GM23248 (cell line): ENCODE measurements at regions not wholly inside any gene's neighbourhood (a gene's known extent, or its start where the extent isn't known, plus 50 kb on each side); places are given as distances from the start of the nearest gene placed in this dataset.

Experiments
- DNase-seq: peaks from one replicate; pipeline ENCODE4 v3.0.0-alpha.2; 2015
- H2AFZ ChIP-seq: fragments of 200-600 bp; sonication (generic); 2 replicates; pipeline ENCODE4 v1.6.1; 2016; ENCODE audit warnings: antibody characterized with exemption
- H3F3A ChIP-seq: fragments of 200-600 bp; sonication (generic); 2 replicates; pipeline ENCODE4 v1.6.1; 2016; ENCODE audit warnings: mild to moderate bottlenecking, antibody characterized with exemption, mixed run types; ENCODE audit not compliant: insufficient read depth
- H3K27ac ChIP-seq: fragments of 200-600 bp; sonication (generic); 2 replicates; pipeline ENCODE4 v1.5.1; 2016; ENCODE audit warnings: mild to moderate bottlenecking
- H3K27me3 ChIP-seq: fragments of 200-600 bp; sonication (generic); replicated peaks from 2 replicates; pipeline ENCODE4 v1.6.1; 2016; ENCODE audit warnings: mild to moderate bottlenecking; ENCODE audit not compliant: insufficient read depth
- H3K36me3 ChIP-seq: fragments of 200-600 bp; sonication (generic); 2 replicates; pipeline ENCODE4 v1.6.1; 2016; ENCODE audit warnings: low read depth, mild to moderate bottlenecking
- H3K4me1 ChIP-seq: fragments of 200-600 bp; sonication (generic); 2 replicates; pipeline ENCODE4 v1.6.1; 2016; ENCODE audit warnings: mild to moderate bottlenecking; ENCODE audit not compliant: insufficient read depth
- H3K4me2 ChIP-seq: fragments of 200-600 bp; sonication (generic); one replicate; pipeline ENCODE4 v1.6.1; 2016; ENCODE audit warnings: mild to moderate bottlenecking; ENCODE audit not compliant: unreplicated experiment
- H3K4me3 ChIP-seq: fragments of 200-600 bp; sonication (generic); 2 replicates; pipeline ENCODE4 v1.5.1; 2016; ENCODE audit warnings: mild to moderate bottlenecking
- H3K79me2 ChIP-seq: fragments of 200-600 bp; sonication (generic); 2 replicates; pipeline ENCODE4 v1.6.1; 2016; ENCODE audit warnings: mild to moderate bottlenecking; ENCODE audit not compliant: insufficient read depth
- H3K9ac ChIP-seq: fragments of 200-600 bp; sonication (generic); 2 replicates; pipeline ENCODE4 v1.6.1; 2016; ENCODE audit warnings: mild to moderate bottlenecking
- H3K9me2 ChIP-seq: fragments of 200-600 bp; sonication (generic); 2 replicates; pipeline ENCODE4 v1.6.1; 2016; ENCODE audit warnings: mixed run types, mild to moderate bottlenecking, moderate library complexity; ENCODE audit not compliant: insufficient read depth
- H3K9me3 ChIP-seq: fragments of 200-600 bp; sonication (generic); one replicate; pipeline ENCODE4 v1.6.1; 2017; ENCODE audit warnings: low read depth
- H4K20me1 ChIP-seq: fragments of 200-600 bp; sonication (generic); 2 replicates; pipeline ENCODE4 v1.6.0; 2016; ENCODE audit not compliant: insufficient read depth
- EZH2 ChIP-seq: fragments of 200-600 bp; sonication (generic); IDR thresholded peaks from 2 replicates; pipeline ENCODE4 v1.6.1; 2018; ENCODE audit warnings: antibody characterized with exemption, mild to moderate bottlenecking; ENCODE audit not compliant: insufficient read depth, poor library complexity, severe bottlenecking
- EZH2phosphoT487 ChIP-seq: fragments of 200-600 bp; sonication (generic); IDR thresholded peaks from 2 replicates; pipeline ENCODE4 v1.6.1; 2018; ENCODE audit warnings: antibody characterized with exemption, moderate library complexity, mild to moderate bottlenecking, low read depth; ENCODE audit not compliant: insufficient read depth
- WGBS, 2 experiments: methylation state at CpG; one replicate each; pipeline ENCODE4 v1.1.6; 2015 to 2017; ENCODE audit warnings: low lambda C conversion rate in 2 of 2, low coverage in 1 of 2; ENCODE audit errors: missing lambda C conversion rate in 2 of 2; 5-methylcytosine and 5-hydroxymethylcytosine counted together
- in situ Hi-C: fragments of 300-500 bp; cut with MboI; formaldehyde crosslinking; loops from 2 replicates; pipeline ENCODE4 v1.15.0; 2020

GRCh38 chr5:2459251-2459650, 292.2 kb downstream of the IRX2 start:
- Histone ChIP-seq H3K4me3 (no peak overlapping the region), H3K9me3 (no peaks in the 10 kb centered on the region), H3K27me3 (no peaks in the 10 kb centered on the region), H3K4me2 (no peak overlapping the region), H3K27ac (no peak overlapping the region), H3K9ac (no peak overlapping the region), H2AFZ (no peak overlapping the region), H3F3A (no peaks in the 10 kb centered on the region), H3K9me2 (no peaks in the 10 kb centered on the region), H3K4me1 (no peaks in the 10 kb centered on the region), H4K20me1 (no peaks in the 10 kb centered on the region), H3K36me3 (no peaks in the 10 kb centered on the region), H3K79me2 (no peaks in the 10 kb centered on the region)
- TF ChIP-seq EZH2phosphoT487 (no peak), EZH2 (no peak)
- 2% methylated on average over 2 of the region's 2 CpGs for WGBS, 2 experiments
- no peak for DNase-seq
- in situ Hi-C loops = no loop called here

DNA sequence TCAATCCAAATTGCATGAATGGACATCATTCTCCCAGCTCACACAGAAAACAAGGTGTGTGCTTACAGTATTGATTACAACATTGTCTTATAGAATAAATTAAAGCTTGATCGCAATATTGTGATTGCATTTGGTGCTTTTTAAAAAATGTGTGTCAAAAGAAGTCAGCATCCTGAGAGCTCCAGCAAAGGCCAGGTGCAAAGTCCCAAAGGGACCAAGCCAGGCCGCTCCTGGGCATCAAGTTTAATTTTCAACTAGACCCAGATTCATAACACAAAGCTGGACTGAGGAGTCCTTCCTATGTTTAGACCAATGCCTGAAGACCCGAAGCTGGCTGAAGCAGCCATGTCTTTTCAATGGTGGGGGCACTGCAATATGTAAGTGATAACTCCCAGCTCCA, 295.6 kb downstream of the IRX2 start:
- Histone ChIP-seq H3K36me3 (no peaks in the 10 kb centered on the region), H3K27ac (no peak overlapping the region), H3K9me2 (no peaks in the 10 kb centered on the region), H2AFZ (no peak overlapping the region), H3K4me2 (no peak overlapping the region), H4K20me1 (no peaks in the 10 kb centered on the region), H3K9ac (no peak overlapping the region), H3K9me3 (no peaks in the 10 kb centered on the region), H3K27me3 (no peaks in the 10 kb centered on the region), H3K4me1 (no peaks in the 10 kb centered on the region), H3F3A (no peaks in the 10 kb centered on the region), H3K79me2 (no peaks in the 10 kb centered on the region), H3K4me3 (no peak overlapping the region)
- DNase-seq = no peak
- WGBS, 2 experiments = 35 to 37% methylated on average over 3 of the region's 3 CpGs
- in situ Hi-C loops = no loop called here
- TF ChIP-seq EZH2 = no peak
- no peak for TF ChIP-seq EZH2phosphoT487

DNA sequence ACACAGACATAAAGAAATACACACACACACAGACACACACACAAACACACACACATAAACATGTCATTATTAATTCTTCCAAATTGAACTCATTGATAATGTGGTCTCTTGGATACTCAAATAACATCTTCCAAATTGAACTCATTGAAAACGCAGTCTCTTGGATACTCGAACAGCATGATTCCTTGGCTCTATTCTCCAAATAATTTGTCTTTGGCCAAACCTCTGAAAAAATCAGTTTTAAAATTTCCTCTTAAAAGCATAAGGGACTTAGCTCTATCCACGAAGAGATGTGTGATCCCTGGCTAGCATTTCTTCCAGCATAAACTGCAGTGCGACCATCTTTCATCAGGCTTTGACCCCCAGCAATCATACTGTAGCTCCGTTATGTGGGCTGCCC, 296.6 kb downstream of the IRX2 start:
- Histone ChIP-seq H3K4me2 (no peak overlapping the region), H4K20me1 (no peaks in the 10 kb centered on the region), H3F3A (no peaks in the 10 kb centered on the region), H3K36me3 (no peaks in the 10 kb centered on the region), H3K9me2 (no peaks in the 10 kb centered on the region), H2AFZ (no peak overlapping the region), H3K79me2 (no peaks in the 10 kb centered on the region), H3K9ac (no peak overlapping the region), H3K4me3 (no peak overlapping the region), H3K9me3 (no peaks in the 10 kb centered on the region), H3K27me3 (no peaks in the 10 kb centered on the region), H3K27ac (no peak overlapping the region), H3K4me1 (no peaks in the 10 kb centered on the region)
- no peak for TF ChIP-seq EZH2
- TF ChIP-seq EZH2phosphoT487 = no peak
- 20 to 23% methylated on average over 5 of the region's 5 CpGs for WGBS, 2 experiments
- no peak for DNase-seq
- in situ Hi-C loops = no loop called here

GRCh38 chr5:2453781-2454180, 297.7 kb downstream of the IRX2 start:
- DNase-seq = no peak
- no peak overlapping the region for H2AFZ ChIP-seq
- no peaks in the 10 kb centered on the region for H3K4me1 ChIP-seq
- TF ChIP-seq EZH2phosphoT487 (no peak), EZH2 (no peak)
- no peaks in the 10 kb centered on the region for H3K79me2 ChIP-seq
- no peaks in the 10 kb centered on the region for H3K36me3 ChIP-seq
- H3K27me3 ChIP-seq = no peaks in the 10 kb centered on the region
- no peak overlapping the region for H3K9ac ChIP-seq
- H3F3A ChIP-seq = no peaks in the 10 kb centered on the region
- no peak overlapping the region for H3K4me2 ChIP-seq
- no peaks in the 10 kb centered on the region for H3K9me3 ChIP-seq
- 22 to 26% methylated on average over 3 of the region's 3 CpGs for WGBS, 2 experiments
- no peaks in the 10 kb centered on the region for H3K9me2 ChIP-seq
- H4K20me1 ChIP-seq = no peaks in the 10 kb centered on the region
- no peak overlapping the region for H3K27ac ChIP-seq
- H3K4me3 ChIP-seq = no peak overlapping the region
- in situ Hi-C loops = no loop called here

DNA sequence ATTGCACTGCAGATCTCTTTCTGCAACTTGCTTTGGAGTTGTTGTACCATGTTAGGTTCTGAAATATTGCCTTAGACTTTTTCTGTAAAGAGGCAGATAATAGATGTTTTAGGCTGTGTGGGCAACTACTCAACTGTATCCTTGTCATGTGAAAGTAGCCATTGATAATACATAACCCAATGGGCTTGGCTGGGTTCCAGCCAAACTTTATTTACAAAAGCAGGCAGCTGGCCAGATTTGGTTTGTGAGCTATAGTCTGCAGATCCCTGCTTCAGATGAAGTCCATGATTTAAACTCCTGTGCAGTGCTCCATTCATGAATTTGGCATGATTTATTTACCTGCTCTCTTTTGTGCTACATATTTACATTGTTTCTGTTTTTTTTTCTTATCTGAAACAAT, 300.4 kb downstream of the IRX2 start:
- Histone ChIP-seq H3K9me2 (no peaks in the 10 kb centered on the region), H3K36me3 (no peaks in the 10 kb centered on the region), H3K4me2 (no peak overlapping the region), H4K20me1 (no peaks in the 10 kb centered on the region), H3K27ac (no peak overlapping the region), H3F3A (no peaks in the 10 kb centered on the region), H2AFZ (no peak overlapping the region), H3K4me3 (no peak overlapping the region), H3K79me2 (no peaks in the 10 kb centered on the region), H3K9ac (no peak overlapping the region), H3K4me1 (no peaks in the 10 kb centered on the region), H3K9me3 (no peaks in the 10 kb centered on the region), H3K27me3 (no peaks in the 10 kb centered on the region)
- in situ Hi-C loops = no loop called here
- no peak for TF ChIP-seq EZH2phosphoT487
- TF ChIP-seq EZH2 = no peak
- no peak for DNase-seq
